HG02981 (cell line): ENCODE measurements at regions not wholly inside any gene's neighbourhood (a gene's known extent, or its start where the extent isn't known, plus 50 kb on each side); places are given as distances from the start of the nearest gene placed in this dataset.

ENCODE experiments used
- ATAC-seq: cut with Tn5 transposase; IDR thresholded peaks from one replicate; pipeline ENCODE4 v1.9.1; 2021; ENCODE audit warnings: mild to moderate bottlenecking, moderate library complexity; ENCODE audit not compliant: unreplicated experiment

GRCh38 chr2:45216118-45216517 lies 206.9 kb upstream of the SIX2 start:
- no peak for ATAC-seq

DNA sequence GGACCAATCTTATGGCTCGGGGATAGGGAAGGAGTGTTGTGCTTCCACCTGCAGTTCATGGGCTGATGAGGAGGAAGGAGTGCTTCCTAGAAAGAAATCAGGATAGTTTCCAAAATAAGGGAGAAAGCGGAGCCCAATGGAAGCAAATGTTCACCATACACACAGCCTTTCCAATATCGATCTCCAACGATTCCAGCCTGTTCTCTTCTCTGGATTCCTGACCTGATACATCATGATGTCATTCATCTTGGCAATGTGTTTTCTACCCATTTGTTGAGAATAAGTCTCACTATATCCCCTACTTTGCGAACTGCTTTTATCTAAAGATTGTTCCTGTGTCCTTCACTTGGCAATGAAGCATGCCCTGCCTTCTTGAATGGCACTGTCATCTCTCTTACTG lies 205.3 kb upstream of the SIX2 start:
- ATAC-seq, result no peak

DNA sequence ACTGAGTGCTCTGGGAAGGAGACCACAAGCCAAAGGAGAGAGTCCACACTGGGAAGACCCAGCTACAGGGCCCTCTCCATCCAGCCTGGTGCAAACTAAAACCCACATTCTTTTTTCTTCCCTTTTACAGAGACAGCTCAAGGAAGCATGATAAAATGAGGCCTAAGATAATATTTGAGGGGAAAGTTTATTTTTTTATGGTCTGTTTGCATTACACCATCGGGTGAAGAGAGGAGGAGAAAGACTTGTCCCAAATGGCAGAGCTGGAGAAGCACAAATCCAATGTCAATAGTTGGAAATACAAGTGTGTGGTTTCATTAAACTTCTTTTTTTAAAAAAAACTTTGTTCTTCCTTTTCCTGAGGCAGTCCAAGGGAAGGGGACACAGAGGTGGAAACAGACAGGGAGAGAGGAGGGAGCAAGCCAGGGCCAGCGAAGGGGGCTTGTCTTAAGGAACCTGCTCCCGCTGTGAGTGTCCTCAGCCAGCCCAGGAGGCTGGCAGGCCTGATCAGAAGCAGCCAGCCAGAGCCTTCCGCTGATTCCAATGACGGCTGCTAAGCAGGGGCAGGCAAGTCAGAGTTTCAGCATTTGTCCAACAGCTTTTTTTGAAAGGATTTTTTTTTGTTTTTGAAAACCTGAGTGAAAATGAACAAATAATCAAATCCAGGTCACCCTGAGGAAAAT lies 203.8 kb upstream of the SIX2 start:
- ATAC-seq, result no peak

DNA sequence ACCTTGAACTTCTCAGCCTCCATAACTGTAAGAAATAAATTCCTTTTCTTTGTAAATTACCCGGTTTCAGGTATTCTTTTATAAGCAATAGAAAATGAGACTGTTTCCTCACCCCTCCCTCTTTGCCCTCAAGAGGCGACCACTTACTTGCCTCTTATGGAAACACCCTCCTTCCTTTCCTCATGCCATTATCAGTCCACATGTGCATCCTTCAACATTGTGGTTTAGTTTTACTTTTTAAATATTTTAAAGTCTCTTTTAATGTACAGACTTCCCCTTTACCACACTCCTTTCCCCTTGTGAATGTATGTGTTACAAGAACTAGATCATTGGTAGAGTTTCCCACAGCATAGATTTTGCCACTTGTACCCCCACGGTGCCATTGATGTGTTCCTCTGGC lies 202.4 kb upstream of the SIX2 start:
- no peak for ATAC-seq

- no peak for ATAC-seq
Measured at GRCh38 chr2:45210462-45211195, 201.4 kb upstream of the SIX2 start.

GRCh38 chr2:45209875-45210274 lies 200.6 kb upstream of the SIX2 start:
- ATAC-seq, result no peak

- no peak for ATAC-seq
Measured at GRCh38 chr2:45209302-45209701, 200.1 kb upstream of the SIX2 start.

DNA sequence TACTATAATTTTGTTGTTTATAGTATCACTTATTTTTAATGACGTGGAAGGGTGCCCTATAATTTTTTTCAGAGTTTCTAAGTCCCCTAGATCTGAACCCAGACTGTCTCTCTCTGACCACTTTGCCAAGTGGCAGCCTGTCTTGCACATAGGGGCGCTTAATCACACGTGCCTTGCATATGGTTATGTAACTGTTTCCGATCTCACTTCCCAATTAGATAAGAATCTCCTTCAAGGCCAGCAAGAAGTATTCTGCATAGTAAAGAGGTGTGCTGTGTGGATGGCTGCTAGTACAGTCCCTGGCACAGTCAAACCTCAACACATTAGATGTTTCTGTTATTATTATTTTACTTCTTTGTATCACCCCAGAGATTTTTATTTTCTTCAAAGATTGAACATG lies 197.8 kb upstream of the SIX2 start:
- ATAC-seq, result no peak

DNA sequence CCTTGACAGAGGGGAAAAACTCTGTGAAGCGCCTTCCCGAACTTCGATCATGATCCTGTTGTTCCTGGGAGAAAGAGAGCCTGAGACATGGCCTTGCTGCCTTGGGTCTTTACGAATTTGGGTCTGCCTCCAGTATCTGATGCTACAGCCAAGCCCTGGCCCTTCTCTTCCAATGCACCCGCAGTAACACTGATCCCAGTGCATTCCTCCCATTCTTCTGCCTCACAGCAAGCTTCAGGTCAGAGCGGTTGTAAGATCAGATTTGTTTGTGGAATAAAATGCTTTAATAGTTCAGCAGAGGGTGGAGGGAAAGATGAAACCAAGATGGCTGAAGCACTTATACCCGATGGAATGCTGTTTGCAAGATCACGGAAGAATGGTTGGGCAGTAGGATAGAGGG lies 196.7 kb upstream of the SIX2 start:
- ATAC-seq, result no peak

DNA sequence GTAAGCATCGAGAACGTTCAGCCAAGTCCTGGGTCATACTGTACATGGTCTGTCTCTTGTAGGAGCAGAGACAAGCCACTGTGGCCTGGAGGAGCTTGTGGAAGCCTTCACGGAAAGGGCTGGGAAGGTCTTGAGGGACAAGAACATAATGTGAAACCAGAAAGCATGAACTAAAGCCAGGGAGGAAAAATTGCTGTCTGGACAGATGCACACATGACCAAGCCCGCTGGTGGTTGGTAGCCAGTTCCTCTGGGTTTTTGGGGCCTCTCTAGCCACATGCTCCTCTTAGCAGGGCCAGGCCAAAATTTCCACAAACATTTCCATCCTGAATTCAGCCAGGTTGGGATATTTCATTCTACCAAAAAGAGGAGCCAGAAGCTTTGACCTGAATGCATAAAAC lies 196.2 kb upstream of the SIX2 start:
- no peak for ATAC-seq

DNA sequence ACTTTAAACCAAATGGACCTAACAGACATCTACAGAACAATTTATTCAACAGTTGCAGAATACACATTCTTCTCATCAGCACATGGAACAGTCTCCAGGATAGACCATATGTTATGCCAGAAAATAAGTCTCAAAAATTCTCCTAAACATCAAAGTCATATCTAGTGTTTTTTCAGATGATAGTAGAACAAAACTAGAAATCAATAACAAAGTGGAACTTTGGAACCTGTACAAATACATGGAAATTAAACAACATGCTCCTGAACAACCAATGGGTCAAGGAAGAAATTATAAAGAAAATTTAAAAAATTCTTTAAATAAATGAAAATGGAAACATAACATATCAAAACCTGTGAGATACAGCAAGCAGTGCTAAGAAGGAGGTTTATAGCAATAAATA lies 194.1 kb upstream of the SIX2 start:
- no peak for ATAC-seq

- ATAC-seq, result no peak
Measured at GRCh38 chr2:45199973-45200372, 190.7 kb upstream of the SIX2 start.

DNA sequence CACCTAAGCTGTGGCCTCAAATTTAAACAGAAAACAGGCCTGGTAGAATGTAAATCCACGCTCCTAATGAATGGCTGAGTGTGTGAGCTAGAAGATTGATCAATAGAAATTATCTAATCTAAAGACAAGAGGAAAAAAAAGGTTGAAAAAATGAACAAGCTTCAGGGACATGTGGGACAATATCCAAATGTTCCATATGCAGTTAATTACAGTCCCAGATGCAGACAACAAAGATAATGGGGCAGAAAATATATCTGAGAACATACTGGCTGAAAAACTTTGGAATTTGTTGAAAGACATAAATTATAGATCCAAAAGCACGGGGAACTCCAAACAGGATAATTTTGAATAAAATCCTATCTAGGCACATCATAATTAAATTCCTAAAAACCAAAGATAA lies 186.7 kb upstream of the SIX2 start:
- ATAC-seq, result no peak

DNA sequence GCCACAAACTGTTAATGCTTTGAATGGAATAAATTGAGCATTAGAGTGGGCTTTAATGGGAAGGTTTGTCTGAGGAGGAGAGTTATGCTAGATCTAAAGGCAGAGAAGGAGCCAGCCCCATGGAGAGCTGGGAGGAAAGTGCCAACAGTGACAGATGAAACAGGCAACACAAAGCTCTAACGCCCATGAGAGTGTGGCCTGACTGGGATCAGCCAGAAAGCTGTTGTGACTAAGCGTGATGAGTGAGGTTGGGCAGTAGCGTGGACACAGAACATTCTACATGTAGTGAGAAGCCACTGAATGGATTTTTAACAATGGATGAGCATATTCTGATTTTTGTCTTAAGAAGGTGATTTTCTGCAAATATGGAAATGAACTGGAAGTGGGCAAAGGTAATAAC lies 185.3 kb upstream of the SIX2 start:
- no peak for ATAC-seq

GRCh38 chr2:45193581-45193980 lies 184.3 kb upstream of the SIX2 start:
- ATAC-seq, result no peak

DNA sequence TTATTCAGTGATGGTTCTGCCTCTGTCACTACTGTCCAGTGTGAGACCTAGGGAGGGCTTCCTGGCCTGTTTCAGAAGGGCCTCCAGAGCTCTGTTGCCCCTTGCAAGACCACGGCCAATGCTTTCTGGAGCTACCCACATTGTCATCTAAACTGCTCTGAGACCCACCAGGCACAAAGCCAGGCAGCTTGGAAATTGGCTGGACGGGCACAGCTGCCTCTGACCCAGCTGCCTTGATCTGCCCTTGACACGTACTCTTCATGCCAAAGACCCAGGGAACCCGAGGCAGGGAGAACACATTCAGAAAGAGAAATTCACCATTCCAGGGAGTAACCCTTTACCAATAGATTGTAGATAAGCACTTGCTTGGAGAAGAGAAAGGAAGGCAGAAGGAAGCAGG lies 183.7 kb upstream of the SIX2 start:
- no peak for ATAC-seq

DNA sequence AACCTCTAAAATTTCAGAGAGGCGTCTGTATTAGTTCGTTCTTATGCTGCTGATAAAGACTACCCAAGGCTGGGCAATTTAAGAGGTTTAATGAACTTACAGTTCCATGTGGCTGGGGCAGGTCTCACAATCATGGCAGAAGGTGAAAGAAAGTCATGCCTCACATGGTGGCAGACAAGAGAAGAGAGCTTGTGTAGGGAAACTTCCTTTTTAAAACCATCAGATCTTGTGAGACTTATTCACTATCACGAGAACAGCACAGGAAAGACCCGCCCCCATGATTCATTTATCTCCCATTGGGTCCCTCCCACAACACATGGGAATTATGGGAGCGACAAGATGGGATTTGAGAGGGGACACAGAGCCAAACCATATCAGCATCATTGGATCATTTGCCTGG lies 183.2 kb upstream of the SIX2 start:
- no peak for ATAC-seq

- no peak for ATAC-seq
Measured at GRCh38 chr2:45191976-45192375, 182.7 kb upstream of the SIX2 start.

GRCh38 chr2:45191146-45191863 lies 182.1 kb upstream of the SIX2 start:
- ATAC-seq, result no peak

DNA sequence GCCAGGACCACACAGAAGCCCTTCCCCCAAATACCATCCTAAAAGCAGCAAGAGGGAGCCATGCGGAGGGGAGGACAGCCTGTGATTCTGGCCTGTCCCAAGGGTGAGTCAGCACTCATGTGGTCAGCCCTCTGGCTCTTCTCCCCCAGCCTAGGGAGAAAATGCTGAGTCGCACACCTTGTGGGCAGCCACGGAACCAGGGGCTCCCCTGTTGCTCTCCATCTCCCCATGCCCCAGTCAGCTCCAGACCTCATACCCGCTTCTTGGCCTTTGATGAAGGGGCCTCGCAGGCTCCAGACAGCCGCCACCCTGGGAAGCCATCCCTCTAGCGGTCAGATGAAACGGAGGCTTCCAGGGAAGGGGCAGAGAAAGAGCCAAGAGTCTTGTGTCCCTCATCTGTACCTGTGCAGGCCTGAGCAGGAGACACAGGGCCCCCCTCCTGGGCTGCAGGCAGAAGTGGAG lies 181.3 kb upstream of the SIX2 start:
- no peak for ATAC-seq

DNA sequence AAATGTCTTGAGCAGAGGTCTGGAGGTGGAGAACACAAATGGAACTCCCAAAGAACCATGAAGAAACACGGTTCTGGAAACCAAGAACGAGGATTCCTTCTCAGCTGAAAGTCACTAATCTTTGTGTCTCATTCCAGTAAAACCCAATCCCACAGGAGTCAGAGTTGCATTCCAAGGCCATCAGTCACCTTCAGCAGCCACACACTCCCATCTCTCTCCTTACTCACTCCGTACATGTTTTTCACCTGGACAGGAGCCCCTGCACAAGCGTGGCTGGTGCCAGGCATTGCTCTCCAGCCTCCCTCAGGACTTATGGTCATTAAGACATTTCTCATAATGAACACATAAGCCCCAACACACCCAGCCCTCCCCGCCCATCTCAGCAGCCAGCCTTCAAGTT lies 175.4 kb upstream of the SIX2 start:
- no peak for ATAC-seq

DNA sequence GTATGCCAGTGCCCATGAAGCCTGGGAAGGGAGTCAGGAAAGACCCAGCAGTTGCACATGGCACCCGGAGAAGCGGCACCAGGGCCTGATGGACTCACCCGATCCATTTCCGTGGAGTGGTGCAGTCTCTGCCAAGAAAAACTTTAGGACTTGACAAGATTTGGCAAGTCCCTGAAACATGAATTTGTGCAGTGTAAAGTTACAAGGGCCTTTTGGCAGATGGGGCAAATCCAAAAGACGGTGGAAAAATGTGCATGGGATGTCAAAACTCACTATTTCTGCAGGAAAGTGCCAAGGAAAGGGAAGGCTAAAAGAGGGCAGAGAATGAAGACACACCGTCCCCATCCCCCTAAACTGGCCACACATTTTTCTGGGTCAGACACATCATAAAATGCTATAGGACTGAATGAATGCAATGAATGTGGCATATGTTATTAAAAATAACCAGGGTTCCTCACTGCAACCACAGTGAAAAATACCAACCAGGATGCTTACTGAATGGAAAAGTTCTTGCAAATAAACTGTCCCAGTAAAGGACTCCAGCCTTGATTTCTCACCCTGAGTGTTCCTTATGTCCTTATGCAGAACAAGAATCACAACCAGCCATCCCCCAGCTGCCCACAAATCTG lies 173.5 kb upstream of the SIX2 start:
- ATAC-seq, result no peak
